ENCODE measurements at regions not wholly inside any gene's neighbourhood (a gene's known extent, or its start where the extent isn't known, plus 50 kb on each side); places are given as distances from the start of the nearest gene placed in this dataset.
"Not testable (repeated sequence)": the region's sequence is repeated elsewhere in the genome, so short reads cannot be mapped to it uniquely, and the experiment has no call there.

- no peak overlapping the region for H3K4me3 Mint-ChIP-seq
- H3K27ac Mint-ChIP-seq, result no peak overlapping the region
- no peak for DNase-seq
- no peaks in the 10 kb centered on the region for H3K36me3 Mint-ChIP-seq (ENCODE audit: low read depth)
- H3K27me3 Mint-ChIP-seq, result no peaks in the 10 kb centered on the region
- intact Hi-C loops (cut with micrococcal nuclease), result no loop called here
- no peaks in the 10 kb centered on the region for H3K4me1 Mint-ChIP-seq
- H3K9me3 Mint-ChIP-seq, result no peaks in the 10 kb centered on the region
Measured at GRCh38 chr10:106392778-106393177, 771.7 kb downstream of the SORCS1 start.

GRCh38 chr10:106387063-106387462, 777.4 kb downstream of the SORCS1 start:
- H3K36me3 Mint-ChIP-seq (ENCODE audit: low read depth), result no peaks in the 10 kb centered on the region
- no peak for DNase-seq
- no peak overlapping the region for H3K4me3 Mint-ChIP-seq
- no peaks in the 10 kb centered on the region for H3K9me3 Mint-ChIP-seq
- H3K27me3 Mint-ChIP-seq, result no peaks in the 10 kb centered on the region
- H3K4me1 Mint-ChIP-seq, result no peaks in the 10 kb centered on the region
- intact Hi-C loops (cut with micrococcal nuclease), result no loop called here
- H3K27ac Mint-ChIP-seq, result no peak overlapping the region

GRCh38 chr10:106384496-106384895, 780.0 kb downstream of the SORCS1 start:
- H3K9me3 Mint-ChIP-seq, result no peaks in the 10 kb centered on the region
- intact Hi-C loops (cut with micrococcal nuclease), result no loop called here
- no peak for DNase-seq
- no peaks in the 10 kb centered on the region for H3K27me3 Mint-ChIP-seq
- no peaks in the 10 kb centered on the region for H3K36me3 Mint-ChIP-seq (ENCODE audit: low read depth)
- no peak overlapping the region for H3K27ac Mint-ChIP-seq
- H3K4me3 Mint-ChIP-seq, result no peak overlapping the region
- no peaks in the 10 kb centered on the region for H3K4me1 Mint-ChIP-seq

- no peaks in the 10 kb centered on the region for H3K27me3 Mint-ChIP-seq
- no peaks in the 10 kb centered on the region for H3K9me3 Mint-ChIP-seq
- intact Hi-C loops (cut with micrococcal nuclease), result no loop called here
- DNase-seq, result no peak
- no peaks in the 10 kb centered on the region for H3K4me1 Mint-ChIP-seq
- H3K27ac Mint-ChIP-seq, result no peak overlapping the region
- no peak overlapping the region for H3K4me3 Mint-ChIP-seq
- H3K36me3 Mint-ChIP-seq (ENCODE audit: low read depth), result no peaks in the 10 kb centered on the region
Measured at GRCh38 chr10:106380706-106381105, 783.8 kb downstream of the SORCS1 start.

GRCh38 chr10:106378251-106378650, 786.3 kb downstream of the SORCS1 start:
- no peaks in the 10 kb centered on the region for H3K4me1 Mint-ChIP-seq
- DNase-seq, result no peak
- H3K27ac Mint-ChIP-seq, result no peak overlapping the region
- H3K27me3 Mint-ChIP-seq, result no peaks in the 10 kb centered on the region
- no peaks in the 10 kb centered on the region for H3K36me3 Mint-ChIP-seq (ENCODE audit: low read depth)
- no peaks in the 10 kb centered on the region for H3K9me3 Mint-ChIP-seq
- H3K4me3 Mint-ChIP-seq, result no peak overlapping the region
- intact Hi-C loops (cut with micrococcal nuclease), result no loop called here

- no peak for DNase-seq
- H3K4me3 Mint-ChIP-seq, result no peak overlapping the region
- H3K4me1 Mint-ChIP-seq, result no peaks in the 10 kb centered on the region
- no peaks in the 10 kb centered on the region for H3K36me3 Mint-ChIP-seq (ENCODE audit: low read depth)
- intact Hi-C loops (cut with micrococcal nuclease), result no loop called here
- H3K9me3 Mint-ChIP-seq, result no peaks in the 10 kb centered on the region
- H3K27me3 Mint-ChIP-seq, result no peaks in the 10 kb centered on the region
- no peak overlapping the region for H3K27ac Mint-ChIP-seq
Measured at GRCh38 chr10:106370751-106371150, 793.8 kb downstream of the SORCS1 start.

GRCh38 chr10:106360870-106361269, 803.6 kb downstream of the SORCS1 start:
- no peak for DNase-seq
- H3K9me3 Mint-ChIP-seq, result no peaks in the 10 kb centered on the region
- intact Hi-C loops (cut with micrococcal nuclease), result no loop called here
- no peak overlapping the region for H3K4me3 Mint-ChIP-seq
- H3K27ac Mint-ChIP-seq, result no peak overlapping the region
- no peaks in the 10 kb centered on the region for H3K36me3 Mint-ChIP-seq (ENCODE audit: low read depth)
- H3K4me1 Mint-ChIP-seq, result no peaks in the 10 kb centered on the region
- no peaks in the 10 kb centered on the region for H3K27me3 Mint-ChIP-seq

- no peak for DNase-seq
- Mint-ChIP-seq H3K4me3 (no peak overlapping the region), H3K4me1 (no peaks in the 10 kb centered on the region), H3K27ac (no peak overlapping the region), H3K9me3 (no peaks in the 10 kb centered on the region), H3K27me3 (no peaks in the 10 kb centered on the region), H3K36me3 (ENCODE audit: low read depth) (no peaks in the 10 kb centered on the region)
- intact Hi-C loops (cut with micrococcal nuclease), result no loop called here
Measured at GRCh38 chr10:106355450-106355849, 809.1 kb downstream of the SORCS1 start.

- no peak for DNase-seq
- Mint-ChIP-seq H3K36me3 (ENCODE audit: low read depth) (no peaks in the 10 kb centered on the region), H3K4me3 (no peak overlapping the region), H3K4me1 (no peaks in the 10 kb centered on the region), H3K27ac (no peak overlapping the region), H3K9me3 (no peaks in the 10 kb centered on the region), H3K27me3 (no peaks in the 10 kb centered on the region)
- intact Hi-C loops (cut with micrococcal nuclease), result no loop called here
Measured at GRCh38 chr10:106348933-106349332, 815.6 kb downstream of the SORCS1 start.

GRCh38 chr10:106347547-106347946, 817.0 kb downstream of the SORCS1 start:
- Mint-ChIP-seq H3K27me3 (no peaks in the 10 kb centered on the region), H3K27ac (no peak overlapping the region), H3K4me3 (no peak overlapping the region), H3K4me1 (no peaks in the 10 kb centered on the region), H3K36me3 (ENCODE audit: low read depth) (no peaks in the 10 kb centered on the region), H3K9me3 (no peaks in the 10 kb centered on the region)
- intact Hi-C loops (cut with micrococcal nuclease), result no loop called here
- no peak for DNase-seq

GRCh38 chr10:106343539-106343938, 821.0 kb downstream of the SORCS1 start:
- DNase-seq; H3K27me3 Mint-ChIP-seq; H3K4me1 Mint-ChIP-seq; H3K27ac Mint-ChIP-seq; H3K9me3 Mint-ChIP-seq; H3K36me3 Mint-ChIP-seq (ENCODE audit: low read depth); intact Hi-C loops (cut with micrococcal nuclease); H3K4me3 Mint-ChIP-seq: not testable (repeated sequence)

- no peak overlapping the region for H3K27ac Mint-ChIP-seq
- H3K4me1 Mint-ChIP-seq, result no peaks in the 10 kb centered on the region
- DNase-seq, result no peak
- H3K4me3 Mint-ChIP-seq, result no peak overlapping the region
- no peaks in the 10 kb centered on the region for H3K27me3 Mint-ChIP-seq
- no peaks in the 10 kb centered on the region for H3K36me3 Mint-ChIP-seq (ENCODE audit: low read depth)
- intact Hi-C loops (cut with micrococcal nuclease), result no loop called here
- no peaks in the 10 kb centered on the region for H3K9me3 Mint-ChIP-seq
Measured at GRCh38 chr10:106341356-106341755, 823.1 kb downstream of the SORCS1 start.

GRCh38 chr10:106338486-106338885, 826.0 kb downstream of the SORCS1 start:
- H3K4me3 Mint-ChIP-seq, result no peak overlapping the region
- peaks cover 3% of the 10 kb centered on the region for H3K9me3 Mint-ChIP-seq
- H3K4me1 Mint-ChIP-seq, result no peaks in the 10 kb centered on the region
- DNase-seq, result no peak
- intact Hi-C loops (cut with micrococcal nuclease), result no loop called here
- no peaks in the 10 kb centered on the region for H3K27me3 Mint-ChIP-seq
- no peaks in the 10 kb centered on the region for H3K36me3 Mint-ChIP-seq (ENCODE audit: low read depth)
- no peak overlapping the region for H3K27ac Mint-ChIP-seq

GRCh38 chr10:106336874-106337273, 827.6 kb downstream of the SORCS1 start:
- DNase-seq, result no peak
- H3K9me3 Mint-ChIP-seq, result peaks cover 3% of the 10 kb centered on the region
- H3K4me1 Mint-ChIP-seq, result no peaks in the 10 kb centered on the region
- H3K27me3 Mint-ChIP-seq, result no peaks in the 10 kb centered on the region
- no peaks in the 10 kb centered on the region for H3K36me3 Mint-ChIP-seq (ENCODE audit: low read depth)
- H3K4me3 Mint-ChIP-seq, result no peak overlapping the region
- no peak overlapping the region for H3K27ac Mint-ChIP-seq
- intact Hi-C loops (cut with micrococcal nuclease), result no loop called here

- Mint-ChIP-seq H3K27ac (no peak overlapping the region), H3K36me3 (ENCODE audit: low read depth) (no peaks in the 10 kb centered on the region), H3K9me3 (peaks cover 18% of the 10 kb centered on the region), H3K27me3 (no peaks in the 10 kb centered on the region), H3K4me3 (no peak overlapping the region), H3K4me1 (no peaks in the 10 kb centered on the region)
- intact Hi-C loops (cut with micrococcal nuclease), result no loop called here
- no peak for DNase-seq
Measured at GRCh38 chr10:106327747-106328146, 836.8 kb downstream of the SORCS1 start.
